CD4-positive, alpha-beta T cell (primary cell): ENCODE measurements at regions not wholly inside any gene's neighbourhood (a gene's known extent, or its start where the extent isn't known, plus 50 kb on each side); places are given as distances from the start of the nearest gene placed in this dataset.

Experiments
- ATAC-seq: fragments of 200-7000 bp; cut with Tn5 transposase; one replicate; pipeline ENCODE4 v1.10.0; 2022; ENCODE audit warnings: mild to moderate bottlenecking; ENCODE audit not compliant: poor library complexity
- CTCF ChIA-PET: fragments of 350-600 bp; sonication (Branson Sonifier 250); formaldehyde crosslinking; loops from one replicate; lab custom pipeline; 2021; ENCODE audit warnings: antibody characterized with exemption, inconsistent platforms; lab: Charles Lee
- POLR2A ChIA-PET: fragments of 350-600 bp; sonication (Branson Sonifier 250); formaldehyde crosslinking; loops from one replicate; lab custom pipeline; 2021; ENCODE audit warnings: antibody characterized with exemption, inconsistent platforms; lab: Charles Lee
- DNase-seq, 14 experiments: peaks; one replicate each; pipeline ENCODE4 v3.0.0-alpha.2; 2013 to 2020; ENCODE audit warnings: mixed read lengths in 2 of 14
- H3K27ac ChIP-seq, 2 donors: one replicate each; pipeline versions ENCODE4 v1.5.1 to v1.7.0; 2013; ENCODE audit warnings: low read length in 2 of 2, low read depth in 1 of 2, mild to moderate bottlenecking in 1 of 2
- H3K27me3 ChIP-seq, 2 experiments: 1 replicate in 1 of 2; 2 replicates in 1 of 2; pipeline versions ENCODE4 v1.6.1 to v1.7.0; 2013; ENCODE audit warnings: low read length in 2 of 2, control low read depth in 1 of 2, mild to moderate bottlenecking in 1 of 2, moderate library complexity in 1 of 2; ENCODE audit not compliant: insufficient read depth in 2 of 2, control insufficient read depth in 1 of 2
- H3K36me3 ChIP-seq: one replicate; pipeline ENCODE4 v1.6.1; 2013; ENCODE audit warnings: low read length, control low read depth; ENCODE audit not compliant: insufficient read depth
- H3K4me1 ChIP-seq: one replicate; pipeline ENCODE4 v1.6.1; 2013; ENCODE audit warnings: low read length, control low read depth; ENCODE audit not compliant: insufficient read depth
- H3K4me3 ChIP-seq: one replicate; pipeline ENCODE4 v1.5.1; 2013; ENCODE audit warnings: mild to moderate bottlenecking, low read length, moderate library complexity
- H3K9me3 ChIP-seq, 2 experiments: 1 replicate in 1 of 2; 2 replicates in 1 of 2; pipeline versions ENCODE4 v1.6.1 to v1.7.0; 2013; ENCODE audit warnings: low read length in 2 of 2, mild to moderate bottlenecking in 2 of 2, control low read depth in 1 of 2, moderate library complexity in 1 of 2; ENCODE audit not compliant: control insufficient read depth in 1 of 2, insufficient read depth in 1 of 2
- H3K27ac Mint-ChIP-seq: one replicate; pipeline ENCODE4 v1.8.0; 2020; ENCODE audit warnings: mixed read lengths
- H3K27me3 Mint-ChIP-seq: one replicate; pipeline ENCODE4 v1.8.0; 2021; ENCODE audit warnings: mixed read lengths
- H3K36me3 Mint-ChIP-seq: one replicate; pipeline ENCODE4 v1.8.0; 2021; ENCODE audit warnings: low read depth, mixed read lengths
- H3K4me1 Mint-ChIP-seq: one replicate; pipeline ENCODE4 v1.8.0; 2021; ENCODE audit warnings: low read depth, mixed read lengths
- H3K4me3 Mint-ChIP-seq: one replicate; pipeline ENCODE4 v1.8.0; 2020; ENCODE audit warnings: mild to moderate bottlenecking, mixed read lengths
- H3K9me3 Mint-ChIP-seq: one replicate; pipeline ENCODE4 v1.8.0; 2020; ENCODE audit warnings: mixed read lengths
- CTCF ChIP-seq: fragments of 200-600 bp; IDR thresholded peaks from one replicate; pipeline ENCODE4 v1.8.0; 2022; ENCODE audit warnings: antibody characterized with exemption, mild to moderate bottlenecking
- intact Hi-C, 2 experiments: fragments of 100-400 bp; cut with DNase I in 1 of 2; cut with micrococcal nuclease in 1 of 2; formaldehyde crosslinking; loops; one replicate each; pipeline versions ENCODE4 v1.15.1 to v1.9.0; 2023 to 2025; cut with DNase I, micrococcal nuclease

- DNase-seq (no peak), ATAC-seq (no peak)
- Histone ChIP-seq H3K4me1 (peaks cover 6% of the 10 kb centered on the region), H3K27ac (no peak overlapping the region), H3K27me3 (no peaks in the 10 kb centered on the region), H3K36me3 (no peaks in the 10 kb centered on the region), H3K9me3 (no peaks in the 10 kb centered on the region), H3K4me3 (no peak overlapping the region)
- POLR2A ChIA-PET, result no interaction called here
- no peaks in the 10 kb centered on the region for H3K36me3 Mint-ChIP-seq
- no peaks in the 10 kb centered on the region for H3K27me3 Mint-ChIP-seq
- H3K4me3 Mint-ChIP-seq, result no peak overlapping the region
- CTCF ChIA-PET, result no interaction called here
- H3K27ac Mint-ChIP-seq, result no peak overlapping the region
- no peaks in the 10 kb centered on the region for H3K4me1 Mint-ChIP-seq
- intact Hi-C loops, result no loop called here
- TF ChIP-seq CTCF, result no peak
- no peaks in the 10 kb centered on the region for H3K9me3 Mint-ChIP-seq
Measured at GRCh38 chrX:150258176-150258425, 105.0 kb upstream of the MAMLD1 start.

- Histone ChIP-seq H3K4me3 (no peak overlapping the region), H3K9me3 (no peaks in the 10 kb centered on the region), H3K36me3 (no peaks in the 10 kb centered on the region), H3K4me1 (peaks cover 6% of the 10 kb centered on the region), H3K27me3 (no peaks in the 10 kb centered on the region), H3K27ac (no peak overlapping the region)
- intact Hi-C loops, result no loop called here
- no peaks in the 10 kb centered on the region for H3K9me3 Mint-ChIP-seq
- POLR2A ChIA-PET, result no interaction called here
- H3K36me3 Mint-ChIP-seq, result no peaks in the 10 kb centered on the region
- no peak for DNase-seq
- CTCF ChIA-PET, result no interaction called here
- no peaks in the 10 kb centered on the region for H3K27me3 Mint-ChIP-seq
- H3K27ac Mint-ChIP-seq, result no peak overlapping the region
- H3K4me1 Mint-ChIP-seq, result no peaks in the 10 kb centered on the region
- TF ChIP-seq CTCF, result no peak
- no peak overlapping the region for H3K4me3 Mint-ChIP-seq
- ATAC-seq, result no peak
Measured at GRCh38 chrX:150258463-150259430, 104.4 kb upstream of the MAMLD1 start.

GRCh38 chrX:150262456-150262855 is 100.7 kb upstream of the MAMLD1 start:
- no peaks in the 10 kb centered on the region for H3K36me3 Mint-ChIP-seq
- CTCF ChIA-PET, result no interaction called here
- intact Hi-C loops, result no loop called here

More at GRCh38 chrX:150262456-150262855, 100.7 kb upstream of the MAMLD1 start:
- POLR2A ChIA-PET, result no interaction called here
- H3K4me3 Mint-ChIP-seq, result no peak overlapping the region
- H3K27ac Mint-ChIP-seq, result no peak overlapping the region
- DNase-seq (no peak), ATAC-seq (no peak)
- no peak overlapping the region for H3K4me3 ChIP-seq
- H3K36me3 ChIP-seq, result no peaks in the 10 kb centered on the region
- no peak overlapping the region for H3K27ac ChIP-seq
- H3K4me1 Mint-ChIP-seq, result no peaks in the 10 kb centered on the region
- H3K9me3 Mint-ChIP-seq, result no peaks in the 10 kb centered on the region
- TF ChIP-seq CTCF, result no peak
- no peaks in the 10 kb centered on the region for H3K27me3 Mint-ChIP-seq
- H3K4me1 ChIP-seq, result no peaks in the 10 kb centered on the region
- H3K9me3 ChIP-seq, result no peaks in the 10 kb centered on the region
- H3K27me3 ChIP-seq, result no peaks in the 10 kb centered on the region
